ENCODE measurements at regions not wholly inside any gene's neighbourhood (a gene's known extent, or its start where the extent isn't known, plus 50 kb on each side); places are given as distances from the start of the nearest gene placed in this dataset.

GRCh38 chr1:34275150-34275549 is 98.4 kb downstream of the C1orf94 start:
- TF ChIP-seq CTCF (IDR thresholded peaks at IDR 0.05) (no peak), POLR2AphosphoS5 (IDR thresholded peaks at IDR 0.05) (no peak)

Data from esophagus muscularis mucosa (tissue), 3 donors.